ENCODE measurements at regions not wholly inside any gene's neighbourhood (a gene's known extent, or its start where the extent isn't known, plus 50 kb on each side); places are given as distances from the start of the nearest gene placed in this dataset.

DNA sequence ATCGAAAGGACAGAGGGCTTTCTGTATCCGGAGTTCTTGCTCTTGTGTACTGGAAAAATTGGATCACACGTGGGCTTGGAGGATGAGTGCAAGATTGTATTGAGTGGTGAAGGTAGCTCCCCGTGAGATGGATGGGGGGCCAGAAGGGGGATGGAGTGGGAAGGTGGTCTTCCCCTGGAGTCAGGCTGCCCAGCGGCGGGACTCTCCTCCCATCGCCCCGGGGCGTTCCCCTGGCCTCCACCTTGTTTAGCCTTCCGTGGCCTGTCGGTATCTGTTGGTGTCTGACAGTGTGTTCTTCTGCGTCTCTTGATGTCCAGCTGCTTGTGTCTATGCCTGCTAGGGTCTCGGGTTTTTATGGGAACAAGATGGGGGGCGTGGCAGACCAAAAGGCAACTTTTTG is 54.6 kb upstream of the GABRA6 start:
- no peak for DNase-seq (ENCODE audit: low read depth in 1 of 2, low spot score in 1 of 2)
- H3K27me3 ChIP-seq: no peaks in the 10 kb centered on the region
- no peaks in the 10 kb centered on the region for H3K9me3 ChIP-seq (ENCODE audit: low read depth)
- no peak overlapping the region for H3K27ac ChIP-seq
- TF ChIP-seq, protein P1, sequence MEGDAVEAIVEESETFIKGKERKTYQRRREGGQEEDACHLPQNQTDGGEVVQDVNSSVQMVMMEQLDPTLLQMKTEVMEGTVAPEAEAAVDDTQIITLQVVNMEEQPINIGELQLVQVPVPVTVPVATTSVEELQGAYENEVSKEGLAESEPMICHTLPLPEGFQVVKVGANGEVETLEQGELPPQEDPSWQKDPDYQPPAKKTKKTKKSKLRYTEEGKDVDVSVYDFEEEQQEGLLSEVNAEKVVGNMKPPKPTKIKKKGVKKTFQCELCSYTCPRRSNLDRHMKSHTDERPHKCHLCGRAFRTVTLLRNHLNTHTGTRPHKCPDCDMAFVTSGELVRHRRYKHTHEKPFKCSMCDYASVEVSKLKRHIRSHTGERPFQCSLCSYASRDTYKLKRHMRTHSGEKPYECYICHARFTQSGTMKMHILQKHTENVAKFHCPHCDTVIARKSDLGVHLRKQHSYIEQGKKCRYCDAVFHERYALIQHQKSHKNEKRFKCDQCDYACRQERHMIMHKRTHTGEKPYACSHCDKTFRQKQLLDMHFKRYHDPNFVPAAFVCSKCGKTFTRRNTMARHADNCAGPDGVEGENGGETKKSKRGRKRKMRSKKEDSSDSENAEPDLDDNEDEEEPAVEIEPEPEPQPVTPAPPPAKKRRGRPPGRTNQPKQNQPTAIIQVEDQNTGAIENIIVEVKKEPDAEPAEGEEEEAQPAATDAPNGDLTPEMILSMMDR (IDR thresholded peaks at IDR 0.05; ENCODE audit: low read depth, low read length): no peak
- no peaks in the 10 kb centered on the region for H3K4me1 ChIP-seq (ENCODE audit: low read depth)
- H3K36me3 ChIP-seq: no peaks in the 10 kb centered on the region
- H3K4me3 ChIP-seq: no peak overlapping the region

DNA sequence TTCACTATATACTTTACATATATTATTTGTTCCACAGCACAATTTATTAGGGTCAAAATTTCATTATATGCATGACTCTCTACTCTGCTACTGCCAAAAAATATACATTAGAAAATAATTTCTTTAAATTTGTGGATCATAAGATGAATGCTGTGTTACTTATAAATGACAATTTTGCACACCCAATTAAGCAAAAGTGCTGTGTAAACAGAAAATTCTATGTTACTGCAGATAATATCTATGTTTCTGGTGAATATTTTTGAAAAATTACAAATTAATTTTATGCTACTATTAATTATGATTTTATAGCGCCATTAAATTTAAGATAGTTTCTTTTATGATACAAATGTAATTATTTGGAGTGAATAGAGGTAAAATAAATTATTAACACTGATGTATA is 59.8 kb upstream of the GABRA6 start:
- TF ChIP-seq, protein P1 (IDR thresholded peaks at IDR 0.05; ENCODE audit: low read depth, low read length): no peak
- DNase-seq (ENCODE audit: low read depth in 1 of 2, low spot score in 1 of 2): no peak
- Histone ChIP-seq H3K4me1 (ENCODE audit: low read depth) (no peaks in the 10 kb centered on the region), H3K9me3 (ENCODE audit: low read depth) (no peaks in the 10 kb centered on the region), H3K36me3 (no peaks in the 10 kb centered on the region), H3K27ac (no peak overlapping the region), H3K27me3 (no peaks in the 10 kb centered on the region), H3K4me3 (no peak overlapping the region)

DNA sequence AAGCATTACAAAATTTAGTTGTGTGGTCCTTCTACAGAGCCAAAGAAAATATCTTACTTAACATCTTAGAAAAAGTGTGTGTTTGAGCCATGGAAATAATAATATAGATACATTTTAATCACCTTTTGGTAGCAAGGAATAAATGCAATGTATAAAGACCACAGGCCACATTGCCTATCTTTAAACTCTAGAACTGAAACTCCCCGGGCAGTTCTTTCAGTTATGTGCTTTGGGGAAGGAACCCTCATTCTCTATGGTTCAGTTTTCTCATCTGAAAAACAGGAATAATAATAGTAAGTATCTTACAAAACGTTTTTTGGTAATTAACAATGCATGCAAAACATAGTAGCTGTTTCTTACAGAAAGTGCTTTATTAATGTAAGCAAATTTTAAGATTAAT is 67.8 kb upstream of the GABRB2 start:
- H3K27me3 ChIP-seq: no peaks in the 10 kb centered on the region

DNA sequence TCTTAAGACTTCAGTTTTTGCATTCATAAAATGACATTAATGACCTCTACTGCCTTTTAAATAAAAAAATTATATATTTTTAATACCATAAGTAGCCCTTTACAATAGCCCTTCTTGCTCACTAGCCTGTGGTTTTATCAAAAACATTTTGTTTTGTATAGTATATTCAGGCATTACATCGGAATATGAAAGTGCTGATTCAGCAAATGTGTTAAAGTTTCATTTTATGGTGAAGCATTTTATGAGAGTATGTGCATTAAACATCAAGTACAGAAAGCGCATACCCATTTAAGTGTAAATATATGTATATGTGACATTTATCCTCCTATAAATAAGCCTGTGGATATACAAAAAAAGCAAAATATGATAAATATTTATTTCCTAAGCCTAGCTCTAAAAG is 56.2 kb upstream of the GABRB2 start:
- TF ChIP-seq, protein P1 (IDR thresholded peaks at IDR 0.05; ENCODE audit: low read depth, low read length): no peak

More for the DNA sequence above, 67.8 kb upstream of the GABRB2 start:
- Histone ChIP-seq H3K9me3 (ENCODE audit: low read depth) (no peaks in the 10 kb centered on the region), H3K4me3 (no peak overlapping the region), H3K27ac (no peak overlapping the region), H3K36me3 (no peaks in the 10 kb centered on the region), H3K4me1 (ENCODE audit: low read depth) (no peaks in the 10 kb centered on the region)
- no peak for DNase-seq (ENCODE audit: low read depth in 1 of 2, low spot score in 1 of 2)
- TF ChIP-seq, protein P1 (IDR thresholded peaks at IDR 0.05; ENCODE audit: low read depth, low read length): no peak

DNA sequence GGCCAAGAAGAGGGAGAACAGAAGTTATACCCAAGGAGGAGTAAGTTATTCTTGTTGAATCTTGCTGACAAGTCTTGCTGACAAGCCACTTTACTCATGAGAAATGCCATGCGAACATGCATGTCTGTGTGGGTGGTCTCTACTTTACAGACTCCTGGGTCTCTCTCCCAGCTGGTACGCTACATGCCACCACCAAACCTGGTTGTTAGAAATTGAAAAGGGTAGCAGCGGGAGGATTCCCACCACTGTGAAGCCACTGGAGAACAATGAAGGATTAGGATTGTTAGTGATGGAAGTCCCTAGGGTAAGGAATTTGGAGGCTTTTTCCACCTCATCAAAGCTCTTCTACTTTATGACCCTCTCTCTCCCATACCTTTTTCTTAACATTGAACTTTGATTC is 53.6 kb upstream of the GABRB2 start:
- no peak overlapping the region for H3K4me3 ChIP-seq
- H3K27ac ChIP-seq: no peak overlapping the region
- DNase-seq (ENCODE audit: low read depth in 1 of 2, low spot score in 1 of 2): peak in 1 of 2 donors; percentile 58
- H3K27me3 ChIP-seq: no peaks in the 10 kb centered on the region
- TF ChIP-seq, protein P1 (IDR thresholded peaks at IDR 0.05; ENCODE audit: low read depth, low read length): no peak
- H3K36me3 ChIP-seq: no peaks in the 10 kb centered on the region
- H3K9me3 ChIP-seq (ENCODE audit: low read depth): no peaks in the 10 kb centered on the region
- H3K4me1 ChIP-seq (ENCODE audit: low read depth): no peaks in the 10 kb centered on the region

More for the DNA sequence above, 56.2 kb upstream of the GABRB2 start:
- no peaks in the 10 kb centered on the region for H3K4me1 ChIP-seq (ENCODE audit: low read depth)
- H3K4me3 ChIP-seq: no peak overlapping the region
- H3K9me3 ChIP-seq (ENCODE audit: low read depth): no peaks in the 10 kb centered on the region
- H3K36me3 ChIP-seq: no peaks in the 10 kb centered on the region
- no peaks in the 10 kb centered on the region for H3K27me3 ChIP-seq
- no peak overlapping the region for H3K27ac ChIP-seq
- no peak for DNase-seq (ENCODE audit: low read depth in 1 of 2, low spot score in 1 of 2)

DNA sequence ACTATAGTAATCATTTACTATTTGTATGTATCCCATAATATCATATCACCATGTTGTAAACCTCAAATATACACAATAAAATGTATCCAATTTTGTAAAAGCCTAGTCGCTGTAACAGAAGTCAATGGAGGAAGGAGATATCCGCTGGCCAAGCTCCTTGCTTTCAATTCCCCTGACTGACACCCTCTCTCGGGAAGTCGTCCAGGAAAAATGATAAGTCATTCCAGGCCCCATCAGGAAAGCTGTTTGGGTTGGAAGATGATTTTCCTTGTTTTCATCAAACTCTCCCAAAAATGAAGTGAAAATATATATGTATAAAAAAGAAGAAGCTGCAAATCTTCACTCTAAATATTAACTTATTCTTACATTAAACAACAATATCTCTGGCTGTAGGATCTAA is 52.2 kb upstream of the GABRB2 start:
- no peak for DNase-seq (ENCODE audit: low read depth in 1 of 2, low spot score in 1 of 2)
- TF ChIP-seq, protein P1 (IDR thresholded peaks at IDR 0.05; ENCODE audit: low read depth, low read length): no peak

More for the DNA sequence above, 52.2 kb upstream of the GABRB2 start:
- Histone ChIP-seq H3K9me3 (ENCODE audit: low read depth) (no peaks in the 10 kb centered on the region), H3K27ac (no peak overlapping the region), H3K4me3 (no peak overlapping the region), H3K36me3 (no peaks in the 10 kb centered on the region), H3K4me1 (ENCODE audit: low read depth) (no peaks in the 10 kb centered on the region), H3K27me3 (no peaks in the 10 kb centered on the region)

Measured in cardiac muscle cell (in vitro differentiated cells and primary cell).